SK-N-SH treated with all-trans-retinoic acid at 6 μM for 48 hours (cell line): ENCODE measurements at regions not wholly inside any gene's neighbourhood (a gene's known extent, or its start where the extent isn't known, plus 50 kb on each side); places are given as distances from the start of the nearest gene placed in this dataset.

Experiments used
- ATAC-seq: fragments of 200-7000 bp; cut with Tn5 transposase; 3 replicates; pipeline ENCODE4 v1.9.1; 2020; ENCODE audit warnings: mild to moderate bottlenecking, moderate library complexity
- ARNTL ChIP-seq: fragments of 450-650 bp; formaldehyde crosslinking; IDR thresholded peaks from 2 replicates; pipeline ENCODE4 v1.5.0; 2020; ENCODE audit warnings: low read depth, mild to moderate bottlenecking, moderate library complexity, borderline replicate concordance
- CSDC2 ChIP-seq: fragments of 250-450 bp; sonication (Bioruptor Pico); IDR thresholded peaks from 2 replicates; pipeline ENCODE4 v1.5.0; 2020; ENCODE audit warnings: mild to moderate bottlenecking, moderate library complexity
- GLIS3 ChIP-seq: fragments of 250-450 bp; sonication (Bioruptor Pico); IDR thresholded peaks from 2 replicates; pipeline ENCODE4 v1.5.0; 2020; ENCODE audit warnings: mild to moderate bottlenecking, moderate library complexity
- ISL1 ChIP-seq: fragments of 250-450 bp; sonication (Bioruptor Pico); IDR thresholded peaks from 2 replicates; pipeline ENCODE4 v2.1.2; 2022; ENCODE audit warnings: mild to moderate bottlenecking, moderate library complexity
- PPARA ChIP-seq: fragments of 250-450 bp; sonication (Bioruptor Pico); IDR thresholded peaks from 2 replicates; pipeline ENCODE4 v1.5.0; 2020; ENCODE audit warnings: mild to moderate bottlenecking, borderline replicate concordance
- RARB ChIP-seq: fragments of 250-450 bp; sonication (Bioruptor Pico); IDR thresholded peaks from 2 replicates; pipeline ENCODE4 v1.8.0; 2021; ENCODE audit warnings: mild to moderate bottlenecking, moderate library complexity
- TCF4 ChIP-seq: fragments of 250-450 bp; sonication (Bioruptor Pico); IDR thresholded peaks from 2 replicates; pipeline ENCODE4 v1.8.0; 2021; ENCODE audit warnings: mild to moderate bottlenecking, moderate library complexity, borderline replicate concordance
- TOX ChIP-seq: fragments of 250-450 bp; sonication (Bioruptor Pico); IDR thresholded peaks from 2 replicates; pipeline ENCODE4 v1.8.0; 2021; ENCODE audit warnings: mild to moderate bottlenecking, moderate library complexity, borderline replicate concordance
- ZC3H10 ChIP-seq: fragments of 250-450 bp; sonication (Bioruptor Pico); IDR thresholded peaks from 2 replicates; pipeline ENCODE4 v1.5.1; 2021; ENCODE audit warnings: mild to moderate bottlenecking, moderate library complexity
- ZFP3 ChIP-seq: fragments of 250-450 bp; sonication (Bioruptor Pico); IDR thresholded peaks from 2 replicates; pipeline ENCODE4 v1.5.0; 2020; ENCODE audit warnings: mild to moderate bottlenecking, moderate library complexity
- ZFP30 ChIP-seq: fragments of 450-650 bp; formaldehyde crosslinking; IDR thresholded peaks from 2 replicates; pipeline ENCODE4 v1.5.0; 2022; ENCODE audit warnings: mild to moderate bottlenecking, moderate library complexity
- ZNF565 ChIP-seq: fragments of 450-650 bp; formaldehyde crosslinking; conservative IDR thresholded peaks from 2 replicates; pipeline ENCODE4 v1.5.0; 2020; ENCODE audit warnings: low read depth, mild to moderate bottlenecking, moderate library complexity
- ZNF70 ChIP-seq: fragments of 450-650 bp; formaldehyde crosslinking; IDR thresholded peaks from 2 replicates; pipeline ENCODE4 v1.5.0; 2020; ENCODE audit warnings: mild to moderate bottlenecking, moderate library complexity
- ZNF8 ChIP-seq: fragments of 450-650 bp; formaldehyde crosslinking; IDR thresholded peaks from 2 replicates; pipeline ENCODE4 v1.5.0; 2020; ENCODE audit warnings: mild to moderate bottlenecking, moderate library complexity
- TF ChIP-seq, protein P1 (sequence below): fragments of 250-450 bp; sonication (Bioruptor Pico); IDR thresholded peaks from 2 replicates; pipeline ENCODE4 v1.5.1; 2021; ENCODE audit warnings: mild to moderate bottlenecking, moderate library complexity
- TF ChIP-seq, protein P2 (sequence below): fragments of 250-450 bp; sonication (Bioruptor Pico); IDR thresholded peaks from 2 replicates; pipeline ENCODE4 v1.8.0; 2020; ENCODE audit warnings: mild to moderate bottlenecking, moderate library complexity, borderline replicate concordance
- TF ChIP-seq, protein P3 (sequence below): fragments of 250-450 bp; sonication (Bioruptor Pico); IDR thresholded peaks from 2 replicates; pipeline ENCODE4 v1.5.1; 2020; ENCODE audit warnings: low read depth, mild to moderate bottlenecking, moderate library complexity
- TF ChIP-seq, protein P4 (sequence below): fragments of 250-450 bp; sonication (Bioruptor Pico); IDR thresholded peaks from 2 replicates; pipeline ENCODE4 v1.8.0; 2021; ENCODE audit warnings: low read depth, mild to moderate bottlenecking, moderate library complexity, borderline replicate concordance
- TF ChIP-seq, protein P5 (sequence below): fragments of 250-450 bp; sonication (Bioruptor Pico); IDR thresholded peaks from 2 replicates; pipeline ENCODE4 v1.5.0; 2020; ENCODE audit warnings: mild to moderate bottlenecking, moderate library complexity

DNA sequence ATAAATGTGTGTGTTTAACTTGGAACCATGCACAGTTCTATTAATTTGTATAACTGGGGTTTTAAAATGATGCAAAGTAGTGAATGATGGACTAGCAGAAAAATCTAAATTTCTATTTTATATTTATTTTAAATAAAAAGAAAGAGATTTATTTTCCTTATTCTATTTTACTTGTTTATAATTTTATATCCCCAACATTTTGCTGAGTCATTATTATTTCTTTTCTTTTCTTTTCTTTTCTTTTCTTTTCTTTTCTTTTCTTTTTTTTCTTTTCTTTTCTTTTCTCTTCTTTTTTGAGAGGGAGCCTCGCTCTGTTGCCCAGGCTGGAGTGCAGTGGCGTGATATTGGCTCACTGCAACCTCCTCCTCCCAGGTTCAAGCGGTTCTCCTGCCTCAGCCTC, 395.0 kb upstream of the NCAM2 start:
- no peak for ATAC-seq
- TF ChIP-seq TOX (CRISPR knock-in tag) = no peak
- no peak for TF ChIP-seq ARNTL (CRISPR knock-in tag)
- TF ChIP-seq ZC3H10 = no peak
- no peak for TF ChIP-seq ZFP30 (CRISPR knock-in tag)
- no peak for TF ChIP-seq CSDC2 (CRISPR knock-in tag)
- TF ChIP-seq ZFP3 (CRISPR knock-in tag) = no peak
- TF ChIP-seq, protein P1, sequence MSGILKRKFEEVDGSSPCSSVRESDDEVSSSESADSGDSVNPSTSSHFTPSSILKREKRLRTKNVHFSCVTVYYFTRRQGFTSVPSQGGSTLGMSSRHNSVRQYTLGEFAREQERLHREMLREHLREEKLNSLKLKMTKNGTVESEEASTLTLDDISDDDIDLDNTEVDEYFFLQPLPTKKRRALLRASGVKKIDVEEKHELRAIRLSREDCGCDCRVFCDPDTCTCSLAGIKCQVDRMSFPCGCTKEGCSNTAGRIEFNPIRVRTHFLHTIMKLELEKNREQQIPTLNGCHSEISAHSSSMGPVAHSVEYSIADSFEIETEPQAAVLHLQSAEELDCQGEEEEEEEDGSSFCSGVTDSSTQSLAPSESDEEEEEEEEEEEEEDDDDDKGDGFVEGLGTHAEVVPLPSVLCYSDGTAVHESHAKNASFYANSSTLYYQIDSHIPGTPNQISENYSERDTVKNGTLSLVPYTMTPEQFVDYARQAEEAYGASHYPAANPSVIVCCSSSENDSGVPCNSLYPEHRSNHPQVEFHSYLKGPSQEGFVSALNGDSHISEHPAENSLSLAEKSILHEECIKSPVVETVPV (CRISPR knock-in tag) = no peak
- TF ChIP-seq, protein P2, sequence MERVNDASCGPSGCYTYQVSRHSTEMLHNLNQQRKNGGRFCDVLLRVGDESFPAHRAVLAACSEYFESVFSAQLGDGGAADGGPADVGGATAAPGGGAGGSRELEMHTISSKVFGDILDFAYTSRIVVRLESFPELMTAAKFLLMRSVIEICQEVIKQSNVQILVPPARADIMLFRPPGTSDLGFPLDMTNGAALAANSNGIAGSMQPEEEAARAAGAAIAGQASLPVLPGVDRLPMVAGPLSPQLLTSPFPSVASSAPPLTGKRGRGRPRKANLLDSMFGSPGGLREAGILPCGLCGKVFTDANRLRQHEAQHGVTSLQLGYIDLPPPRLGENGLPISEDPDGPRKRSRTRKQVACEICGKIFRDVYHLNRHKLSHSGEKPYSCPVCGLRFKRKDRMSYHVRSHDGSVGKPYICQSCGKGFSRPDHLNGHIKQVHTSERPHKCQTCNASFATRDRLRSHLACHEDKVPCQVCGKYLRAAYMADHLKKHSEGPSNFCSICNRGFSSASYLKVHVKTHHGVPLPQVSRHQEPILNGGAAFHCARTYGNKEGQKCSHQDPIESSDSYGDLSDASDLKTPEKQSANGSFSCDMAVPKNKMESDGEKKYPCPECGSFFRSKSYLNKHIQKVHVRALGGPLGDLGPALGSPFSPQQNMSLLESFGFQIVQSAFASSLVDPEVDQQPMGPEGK (CRISPR knock-in tag) = no peak
- no peak for TF ChIP-seq ZNF70 (CRISPR knock-in tag)
- no peak for TF ChIP-seq RARB (CRISPR knock-in tag)
- no peak for TF ChIP-seq GLIS3
- TF ChIP-seq, protein P3, sequence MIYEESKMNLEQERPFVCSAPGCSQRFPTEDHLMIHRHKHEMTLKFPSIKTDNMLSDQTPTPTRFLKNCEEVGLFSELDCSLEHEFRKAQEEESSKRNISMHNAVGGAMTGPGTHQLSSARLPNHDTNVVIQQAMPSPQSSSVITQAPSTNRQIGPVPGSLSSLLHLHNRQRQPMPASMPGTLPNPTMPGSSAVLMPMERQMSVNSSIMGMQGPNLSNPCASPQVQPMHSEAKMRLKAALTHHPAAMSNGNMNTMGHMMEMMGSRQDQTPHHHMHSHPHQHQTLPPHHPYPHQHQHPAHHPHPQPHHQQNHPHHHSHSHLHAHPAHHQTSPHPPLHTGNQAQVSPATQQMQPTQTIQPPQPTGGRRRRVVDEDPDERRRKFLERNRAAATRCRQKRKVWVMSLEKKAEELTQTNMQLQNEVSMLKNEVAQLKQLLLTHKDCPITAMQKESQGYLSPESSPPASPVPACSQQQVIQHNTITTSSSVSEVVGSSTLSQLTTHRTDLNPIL = no peak
- no peak for TF ChIP-seq TCF4 (CRISPR knock-in tag)

DNA sequence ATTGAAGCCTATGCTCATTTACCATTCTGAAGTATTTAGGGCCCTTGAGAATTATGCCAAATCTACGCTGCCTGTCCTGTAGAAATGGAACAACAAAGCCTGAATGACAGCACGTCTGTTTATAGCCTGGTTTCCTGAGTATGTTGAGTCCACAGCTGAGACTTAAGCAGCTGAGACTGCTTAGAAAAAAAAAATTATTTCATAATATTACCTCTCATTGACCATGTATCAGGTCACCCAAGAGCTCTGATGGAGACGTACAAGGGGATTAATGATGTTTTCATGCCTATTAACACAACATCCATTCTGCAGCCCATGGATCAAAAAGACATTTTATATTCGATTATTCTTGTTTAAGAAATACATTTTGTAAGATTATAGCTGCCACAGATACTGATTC, 387.2 kb upstream of the NCAM2 start:
- no peak for ATAC-seq
- TF ChIP-seq GLIS3 (no peak), ZNF8 (CRISPR knock-in tag) (no peak), RARB (CRISPR knock-in tag) (no peak), ARNTL (CRISPR knock-in tag) (no peak), CSDC2 (CRISPR knock-in tag) (no peak), ZNF70 (CRISPR knock-in tag) (no peak), ZFP3 (CRISPR knock-in tag) (no peak), PPARA (CRISPR knock-in tag) (no peak), ZC3H10 (no peak), ISL1 (no peak), ZFP30 (CRISPR knock-in tag) (no peak), ZNF565 (CRISPR knock-in tag) (no peak), TCF4 (CRISPR knock-in tag) (no peak), TOX (CRISPR knock-in tag) (no peak)
- TF ChIP-seq, protein P4, sequence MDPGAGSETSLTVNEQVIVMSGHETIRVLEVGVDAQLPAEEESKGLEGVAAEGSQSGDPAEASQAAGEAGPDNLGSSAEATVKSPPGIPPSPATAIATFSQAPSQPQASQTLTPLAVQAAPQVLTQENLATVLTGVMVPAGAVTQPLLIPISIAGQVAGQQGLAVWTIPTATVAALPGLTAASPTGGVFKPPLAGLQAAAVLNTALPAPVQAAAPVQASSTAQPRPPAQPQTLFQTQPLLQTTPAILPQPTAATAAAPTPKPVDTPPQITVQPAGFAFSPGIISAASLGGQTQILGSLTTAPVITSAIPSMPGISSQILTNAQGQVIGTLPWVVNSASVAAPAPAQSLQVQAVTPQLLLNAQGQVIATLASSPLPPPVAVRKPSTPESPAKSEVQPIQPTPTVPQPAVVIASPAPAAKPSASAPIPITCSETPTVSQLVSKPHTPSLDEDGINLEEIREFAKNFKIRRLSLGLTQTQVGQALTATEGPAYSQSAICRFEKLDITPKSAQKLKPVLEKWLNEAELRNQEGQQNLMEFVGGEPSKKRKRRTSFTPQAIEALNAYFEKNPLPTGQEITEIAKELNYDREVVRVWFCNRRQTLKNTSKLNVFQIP (CRISPR knock-in tag) = no peak
- TF ChIP-seq, protein P3 = no peak
- TF ChIP-seq, protein P5, sequence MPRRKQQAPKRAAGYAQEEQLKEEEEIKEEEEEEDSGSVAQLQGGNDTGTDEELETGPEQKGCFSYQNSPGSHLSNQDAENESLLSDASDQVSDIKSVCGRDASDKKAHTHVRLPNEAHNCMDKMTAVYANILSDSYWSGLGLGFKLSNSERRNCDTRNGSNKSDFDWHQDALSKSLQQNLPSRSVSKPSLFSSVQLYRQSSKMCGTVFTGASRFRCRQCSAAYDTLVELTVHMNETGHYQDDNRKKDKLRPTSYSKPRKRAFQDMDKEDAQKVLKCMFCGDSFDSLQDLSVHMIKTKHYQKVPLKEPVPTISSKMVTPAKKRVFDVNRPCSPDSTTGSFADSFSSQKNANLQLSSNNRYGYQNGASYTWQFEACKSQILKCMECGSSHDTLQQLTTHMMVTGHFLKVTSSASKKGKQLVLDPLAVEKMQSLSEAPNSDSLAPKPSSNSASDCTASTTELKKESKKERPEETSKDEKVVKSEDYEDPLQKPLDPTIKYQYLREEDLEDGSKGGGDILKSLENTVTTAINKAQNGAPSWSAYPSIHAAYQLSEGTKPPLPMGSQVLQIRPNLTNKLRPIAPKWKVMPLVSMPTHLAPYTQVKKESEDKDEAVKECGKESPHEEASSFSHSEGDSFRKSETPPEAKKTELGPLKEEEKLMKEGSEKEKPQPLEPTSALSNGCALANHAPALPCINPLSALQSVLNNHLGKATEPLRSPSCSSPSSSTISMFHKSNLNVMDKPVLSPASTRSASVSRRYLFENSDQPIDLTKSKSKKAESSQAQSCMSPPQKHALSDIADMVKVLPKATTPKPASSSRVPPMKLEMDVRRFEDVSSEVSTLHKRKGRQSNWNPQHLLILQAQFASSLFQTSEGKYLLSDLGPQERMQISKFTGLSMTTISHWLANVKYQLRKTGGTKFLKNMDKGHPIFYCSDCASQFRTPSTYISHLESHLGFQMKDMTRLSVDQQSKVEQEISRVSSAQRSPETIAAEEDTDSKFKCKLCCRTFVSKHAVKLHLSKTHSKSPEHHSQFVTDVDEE (CRISPR knock-in tag) = no peak
- TF ChIP-seq, protein P2 (CRISPR knock-in tag) = no peak
